H9 (cell line): ENCODE measurements at regions not wholly inside any gene's neighbourhood (a gene's known extent, or its start where the extent isn't known, plus 50 kb on each side); places are given as distances from the start of the nearest gene placed in this dataset.

Experiments used
- DNase-seq: peaks from one replicate; pipeline ENCODE4 v3.0.0-alpha.2; 2017
- H2AFZ ChIP-seq: one replicate; pipeline ENCODE4 v1.6.1; 2013; ENCODE audit warnings: mild to moderate bottlenecking, low read length, control low read depth, moderate library complexity
- H2AK5ac ChIP-seq: 2 replicates; pipeline ENCODE4 v1.6.1; 2013; ENCODE audit warnings: low read length, control low read depth, mixed read lengths; ENCODE audit not compliant: insufficient read length
- H2BK120ac ChIP-seq: one replicate; pipeline ENCODE4 v1.6.1; 2013; ENCODE audit warnings: low read depth, mild to moderate bottlenecking, low read length, control low read depth, inconsistent platforms; ENCODE audit not compliant: poor library complexity, severe bottlenecking
- H2BK12ac ChIP-seq: 2 replicates; pipeline ENCODE4 v1.6.1; 2013; ENCODE audit warnings: low read length, control low read depth, mixed read lengths, low read depth; ENCODE audit not compliant: insufficient read length
- H2BK15ac ChIP-seq: 2 replicates; pipeline ENCODE4 v1.6.1; 2013; ENCODE audit warnings: low read depth, low read length, control low read depth
- H2BK20ac ChIP-seq: one replicate; pipeline ENCODE4 v1.6.1; 2013; ENCODE audit warnings: low read depth, mild to moderate bottlenecking, low read length, control low read depth, inconsistent platforms; ENCODE audit not compliant: poor library complexity, severe bottlenecking
- H2BK5ac ChIP-seq: 2 replicates; pipeline ENCODE4 v1.6.1; 2013; ENCODE audit warnings: low read length, control low read depth, mixed read lengths; ENCODE audit not compliant: insufficient read length
- H3K14ac ChIP-seq: 2 replicates; pipeline ENCODE4 v1.6.1; 2013; ENCODE audit warnings: low read length, control low read depth; ENCODE audit not compliant: insufficient read depth
- H3K18ac ChIP-seq: 2 replicates; pipeline ENCODE4 v1.6.1; 2013; ENCODE audit warnings: low read depth, mild to moderate bottlenecking, mixed read lengths, low read length, control low read depth; ENCODE audit not compliant: insufficient read length
- H3K23ac ChIP-seq: 2 replicates; pipeline ENCODE4 v1.6.1; 2013; ENCODE audit warnings: low read length, control low read depth, mixed read lengths, low read depth; ENCODE audit not compliant: insufficient read length
- H3K23me2 ChIP-seq: 2 replicates; pipeline ENCODE4 v1.6.1; 2013; ENCODE audit warnings: low read depth, mild to moderate bottlenecking, mixed read lengths, low read length, control low read depth; ENCODE audit not compliant: insufficient read length, poor library complexity, severe bottlenecking
- H3K27ac ChIP-seq: 2 replicates; pipeline ENCODE4 v1.5.1; 2013; ENCODE audit warnings: low read length, control low read depth, mixed read lengths, low read depth; ENCODE audit not compliant: insufficient read length
- H3K27me3 ChIP-seq: 2 replicates; pipeline ENCODE4 v1.6.1; 2013; ENCODE audit warnings: low read length, control low read depth, inconsistent platforms; ENCODE audit not compliant: insufficient read depth
- H3K4ac ChIP-seq: 2 replicates; pipeline ENCODE4 v1.6.1; 2013; ENCODE audit warnings: low read depth, mild to moderate bottlenecking, control low read depth, inconsistent platforms, low read length, moderate library complexity
- H3K4me1 ChIP-seq: 2 replicates; pipeline ENCODE4 v1.6.1; 2013; ENCODE audit warnings: low read length, control low read depth, inconsistent platforms; ENCODE audit not compliant: insufficient read depth
- H3K4me2 ChIP-seq: 2 replicates; pipeline ENCODE4 v1.6.1; 2013; ENCODE audit warnings: low read length, control low read depth, mixed read lengths; ENCODE audit not compliant: insufficient read length, insufficient read depth
- H3K56ac ChIP-seq: 2 replicates; pipeline ENCODE4 v1.6.1; 2013; ENCODE audit warnings: low read depth, mild to moderate bottlenecking, mixed read lengths, low read length, control low read depth; ENCODE audit not compliant: insufficient read length
- H3K79me1 ChIP-seq: 2 replicates; pipeline ENCODE4 v1.6.1; 2013; ENCODE audit warnings: low read depth, mild to moderate bottlenecking, moderate library complexity, low read length, control low read depth, inconsistent platforms; ENCODE audit not compliant: insufficient read depth, poor library complexity, severe bottlenecking
- H3K79me2 ChIP-seq: 2 replicates; pipeline ENCODE4 v1.6.1; 2013; ENCODE audit warnings: low read length, control low read depth, inconsistent platforms; ENCODE audit not compliant: insufficient read depth
- H3K9ac ChIP-seq: 2 replicates; pipeline ENCODE4 v1.6.1; 2013; ENCODE audit warnings: low read length, control low read depth, mixed read lengths; ENCODE audit not compliant: insufficient read length; ENCODE audit errors: extremely low read depth
- H3K9me3 ChIP-seq: one replicate; pipeline ENCODE4 v1.6.1; 2013; ENCODE audit warnings: low read depth, low read length, inconsistent platforms; ENCODE audit not compliant: control insufficient read depth
- H3T11ph ChIP-seq: one replicate; pipeline ENCODE4 v1.6.1; 2013; ENCODE audit warnings: mild to moderate bottlenecking, low read length, control low read depth, inconsistent platforms
- H4K20me1 ChIP-seq: one replicate; pipeline ENCODE4 v1.6.1; 2013; ENCODE audit not compliant: control insufficient read depth, insufficient read length, insufficient read depth
- H4K5ac ChIP-seq: 2 replicates; pipeline ENCODE4 v1.6.1; 2013; ENCODE audit warnings: low read depth, mild to moderate bottlenecking, mixed read lengths, low read length, control low read depth; ENCODE audit not compliant: insufficient read length
- H4K8ac ChIP-seq: replicated peaks from 2 replicates; pipeline ENCODE4 v1.6.1; 2013; ENCODE audit warnings: low read length, control low read depth, mixed read lengths, low read depth; ENCODE audit not compliant: insufficient read length
- H4K91ac ChIP-seq: 2 replicates; pipeline ENCODE4 v1.6.1; 2013; ENCODE audit warnings: low read depth, mild to moderate bottlenecking, moderate library complexity, mixed read lengths, low read length, control low read depth; ENCODE audit not compliant: insufficient read length
- H3K27ac Mint-ChIP-seq, 3 experiments: 2 replicates in 2 of 3; 3 replicates in 1 of 3; pipeline ENCODE4 v1.8.0; 2020 to 2021; ENCODE audit warnings: mixed read lengths in 3 of 3, mild to moderate bottlenecking in 1 of 3, moderate library complexity in 1 of 3
- H3K27me3 Mint-ChIP-seq: 2 replicates; pipeline ENCODE4 v1.8.0; 2021; ENCODE audit warnings: low read depth, mild to moderate bottlenecking, moderate library complexity, mixed read lengths
- H3K36me3 Mint-ChIP-seq, 3 experiments: 2 replicates in 2 of 3; 3 replicates in 1 of 3; pipeline ENCODE4 v1.8.0; 2020 to 2021; ENCODE audit warnings: low read depth in 3 of 3, mixed read lengths in 3 of 3; ENCODE audit not compliant: insufficient read depth in 1 of 3
- H3K4me1 Mint-ChIP-seq, 2 experiments: 2 replicates each; pipeline ENCODE4 v1.8.0; 2020; ENCODE audit warnings: mixed read lengths in 2 of 2
- H3K4me3 Mint-ChIP-seq, 2 experiments: 2 replicates in 1 of 2; 3 replicates in 1 of 2; pipeline ENCODE4 v1.8.0; 2020 to 2021; ENCODE audit warnings: mild to moderate bottlenecking in 2 of 2, mixed read lengths in 2 of 2, moderate library complexity in 1 of 2
- H3K9me3 Mint-ChIP-seq, 2 experiments: 2 replicates in 1 of 2; 3 replicates in 1 of 2; pipeline ENCODE4 v1.8.0; 2020; ENCODE audit warnings: mild to moderate bottlenecking in 2 of 2, mixed read lengths in 2 of 2, moderate library complexity in 1 of 2
- WGBS: extraction: QIAGEN DNeasy Blood & Tissue Kit; methylation state at CpG from one replicate; pipeline ENCODE4 v1.1.7; 2013; ENCODE audit warnings: missing lambda C conversion rate, low lambda C conversion rate, mixed read lengths; ENCODE audit not compliant: insufficient read length; ENCODE audit errors: extremely low coverage; 5-methylcytosine and 5-hydroxymethylcytosine counted together
- TF ChIP-seq, protein P1 (sequence below): fragments of 200-600 bp; sonication (generic); conservative IDR thresholded peaks from 3 replicates; pipeline ENCODE4 v1.8.0; 2021; ENCODE audit warnings: antibody characterized with exemption, mild to moderate bottlenecking

DNA sequence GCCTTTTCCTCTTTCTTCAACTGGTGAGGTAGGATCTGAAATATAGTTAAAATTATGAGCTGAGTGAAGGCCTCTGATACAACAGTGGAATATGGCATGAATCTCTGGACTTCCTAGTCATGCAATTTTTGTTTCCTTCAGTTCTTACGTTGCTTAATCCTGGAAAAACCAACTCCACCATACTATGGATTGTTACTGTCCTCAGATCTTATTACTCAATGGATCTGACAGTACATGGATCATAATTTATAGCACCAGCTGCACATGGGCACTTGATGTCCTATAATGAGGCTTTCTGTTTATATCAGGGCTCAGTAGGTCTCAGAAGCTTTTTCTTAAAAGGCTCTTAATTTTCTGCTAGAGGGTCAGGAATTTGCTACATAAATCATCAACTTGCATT is 1341.0 kb upstream of the EYS start:
- no peak overlapping the region for H4K91ac ChIP-seq
- no peak overlapping the region for H2AFZ ChIP-seq
- no peak overlapping the region for H3K4me2 ChIP-seq
- no peak overlapping the region for H2BK12ac ChIP-seq
- no peak overlapping the region for H3K23ac ChIP-seq
- no peaks in the 10 kb centered on the region for H3K4me1 ChIP-seq
- H3K27ac ChIP-seq = no peak overlapping the region
- H2BK120ac ChIP-seq = no peak overlapping the region
- no peak overlapping the region for H3K56ac ChIP-seq
- no peaks in the 10 kb centered on the region for H3K79me1 ChIP-seq
- no peak overlapping the region for H2BK15ac ChIP-seq
- WGBS = no CpG with 5 or more reads among the region's 1 CpG
- Mint-ChIP-seq H3K9me3 (no peaks in the 10 kb centered on the region; a peak in 2 of 5 replicates), H3K27ac (no peak overlapping the region), H3K4me1 (no peaks in the 10 kb centered on the region), H3K4me3 (no peak overlapping the region), H3K27me3 (no peaks in the 10 kb centered on the region), H3K36me3 (no peaks in the 10 kb centered on the region; a peak in 1 of 7 replicates)
- no peak for DNase-seq
- H3K14ac ChIP-seq = no peak overlapping the region
- no peaks in the 10 kb centered on the region for H3K9me3 ChIP-seq
- H4K8ac ChIP-seq = no peak overlapping the region
- H3K18ac ChIP-seq = no peak overlapping the region
- no peaks in the 10 kb centered on the region for H4K20me1 ChIP-seq
- H3K4ac ChIP-seq = no peak overlapping the region
- H2BK5ac ChIP-seq = no peak overlapping the region
- H3K27me3 ChIP-seq = no peaks in the 10 kb centered on the region
- no peak overlapping the region for H4K5ac ChIP-seq
- H2AK5ac ChIP-seq = no peak overlapping the region
- TF ChIP-seq, protein P1, sequence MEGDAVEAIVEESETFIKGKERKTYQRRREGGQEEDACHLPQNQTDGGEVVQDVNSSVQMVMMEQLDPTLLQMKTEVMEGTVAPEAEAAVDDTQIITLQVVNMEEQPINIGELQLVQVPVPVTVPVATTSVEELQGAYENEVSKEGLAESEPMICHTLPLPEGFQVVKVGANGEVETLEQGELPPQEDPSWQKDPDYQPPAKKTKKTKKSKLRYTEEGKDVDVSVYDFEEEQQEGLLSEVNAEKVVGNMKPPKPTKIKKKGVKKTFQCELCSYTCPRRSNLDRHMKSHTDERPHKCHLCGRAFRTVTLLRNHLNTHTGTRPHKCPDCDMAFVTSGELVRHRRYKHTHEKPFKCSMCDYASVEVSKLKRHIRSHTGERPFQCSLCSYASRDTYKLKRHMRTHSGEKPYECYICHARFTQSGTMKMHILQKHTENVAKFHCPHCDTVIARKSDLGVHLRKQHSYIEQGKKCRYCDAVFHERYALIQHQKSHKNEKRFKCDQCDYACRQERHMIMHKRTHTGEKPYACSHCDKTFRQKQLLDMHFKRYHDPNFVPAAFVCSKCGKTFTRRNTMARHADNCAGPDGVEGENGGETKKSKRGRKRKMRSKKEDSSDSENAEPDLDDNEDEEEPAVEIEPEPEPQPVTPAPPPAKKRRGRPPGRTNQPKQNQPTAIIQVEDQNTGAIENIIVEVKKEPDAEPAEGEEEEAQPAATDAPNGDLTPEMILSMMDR = no peak
- H3K23me2 ChIP-seq = no peaks in the 10 kb centered on the region
- H3K9ac ChIP-seq = no peak overlapping the region
- no peaks in the 10 kb centered on the region for H3K79me2 ChIP-seq
- no peak overlapping the region for H3T11ph ChIP-seq
- H2BK20ac ChIP-seq = no peak overlapping the region
